HG02610 (cell line): ENCODE measurements at regions not wholly inside any gene's neighbourhood (a gene's known extent, or its start where the extent isn't known, plus 50 kb on each side); places are given as distances from the start of the nearest gene placed in this dataset.
"Not testable (repeated sequence)": the region's sequence is repeated elsewhere in the genome, so short reads cannot be mapped to it uniquely, and the experiment has no call there.

Experiments used
- ATAC-seq: cut with Tn5 transposase; IDR thresholded peaks from one replicate; pipeline ENCODE4 v1.9.1; 2021; ENCODE audit warnings: mild to moderate bottlenecking, moderate library complexity; ENCODE audit not compliant: unreplicated experiment

GRCh38 chr4:123133397-123134050 is 211.1 kb upstream of the NUDT6 start:
- peak; percentile 93 for ATAC-seq

- ATAC-seq: no peak
Observed at GRCh38 chr4:123144616-123145015, 222.2 kb upstream of the NUDT6 start.

- ATAC-seq: no peak
Observed at GRCh38 chr4:123158576-123158975, 236.2 kb upstream of the NUDT6 start.

- no peak for ATAC-seq
Observed at GRCh38 chr4:123159479-123159878, 237.1 kb upstream of the NUDT6 start.

DNA sequence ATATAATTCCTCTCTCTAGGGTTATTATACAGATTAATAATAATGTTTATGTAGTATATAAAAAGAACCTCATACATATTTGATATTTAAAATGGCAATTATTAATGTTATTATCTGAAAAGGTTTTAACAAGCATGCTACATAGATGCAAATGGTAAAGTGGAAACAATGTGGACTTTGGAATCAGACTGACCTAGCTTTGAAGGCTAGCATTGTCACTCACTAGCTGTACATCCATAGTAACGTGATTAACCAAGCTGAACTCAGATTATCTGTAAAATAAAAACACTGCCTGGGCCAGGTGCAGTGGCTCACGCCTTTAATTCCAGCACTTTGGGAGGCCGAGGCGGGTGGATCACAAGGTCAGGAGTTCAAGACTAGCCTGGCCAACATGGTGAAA is 233.7 kb upstream of the SPRY1 start:
- no peak for ATAC-seq

- ATAC-seq: no peak
Observed at GRCh38 chr4:123163501-123163900, 233.1 kb upstream of the SPRY1 start.

GRCh38 chr4:123166023-123166422 is 230.6 kb upstream of the SPRY1 start:
- ATAC-seq: no peak

DNA sequence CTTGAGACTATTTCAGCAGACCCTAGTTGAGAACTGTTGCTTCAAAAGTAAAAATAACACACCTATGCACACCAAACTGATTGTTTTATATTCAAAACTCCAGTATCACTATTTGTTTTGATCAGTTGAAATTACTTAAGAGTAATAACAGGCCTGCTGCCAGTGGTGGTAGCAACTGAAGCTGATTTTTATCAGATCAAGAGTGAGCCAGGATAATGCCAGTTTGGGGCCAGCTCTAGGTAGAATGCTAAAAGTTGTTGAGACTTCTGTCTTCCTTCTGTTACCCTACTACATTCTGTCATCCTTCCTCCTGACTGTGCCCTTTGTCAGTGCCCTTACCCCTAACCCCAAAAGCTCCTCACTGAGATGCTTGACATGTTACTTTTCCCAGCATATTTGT is 228.7 kb upstream of the SPRY1 start:
- no peak for ATAC-seq

DNA sequence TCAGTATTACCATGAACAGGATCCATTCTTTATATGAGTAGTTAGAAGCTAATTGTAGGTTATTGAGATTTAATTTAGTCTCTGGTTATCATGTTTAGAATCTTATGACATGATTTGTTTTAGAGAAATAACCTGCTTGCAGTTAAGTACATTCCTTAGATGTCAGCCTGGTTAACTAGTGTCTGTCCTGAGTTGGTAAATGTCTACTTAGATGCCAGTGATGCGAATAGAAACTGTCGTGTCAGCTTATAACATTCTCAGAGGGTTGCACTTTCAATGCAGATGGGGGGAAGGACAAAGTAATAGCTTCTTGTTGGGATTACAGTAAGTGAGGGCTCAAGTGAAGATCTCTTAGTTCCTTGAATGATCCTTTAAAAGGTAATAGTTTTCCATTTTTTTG is 227.8 kb upstream of the SPRY1 start:
- ATAC-seq: no peak

GRCh38 chr4:123170843-123171242 is 225.8 kb upstream of the SPRY1 start:
- ATAC-seq: no peak

GRCh38 chr4:123176605-123177004 is 220.0 kb upstream of the SPRY1 start:
- no peak for ATAC-seq

DNA sequence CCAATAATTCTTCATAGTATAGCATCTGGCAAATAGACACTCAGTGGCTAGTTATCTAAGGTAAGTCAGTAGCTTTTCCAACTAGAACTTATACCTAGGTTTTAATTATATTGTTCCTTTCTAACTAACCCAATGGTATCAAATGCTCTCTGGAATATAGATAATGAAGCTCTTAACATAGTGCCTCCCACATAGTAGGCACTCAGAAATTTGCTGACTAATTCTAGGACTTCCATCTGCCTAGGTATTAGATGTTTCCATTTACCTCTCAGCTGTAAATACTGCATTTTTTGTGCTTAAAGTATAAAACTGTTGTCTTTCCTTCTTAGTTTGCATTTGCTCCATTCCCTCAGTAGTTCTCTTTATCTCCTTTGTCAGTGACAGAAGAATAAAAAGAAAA is 214.3 kb upstream of the SPRY1 start:
- no peak for ATAC-seq

DNA sequence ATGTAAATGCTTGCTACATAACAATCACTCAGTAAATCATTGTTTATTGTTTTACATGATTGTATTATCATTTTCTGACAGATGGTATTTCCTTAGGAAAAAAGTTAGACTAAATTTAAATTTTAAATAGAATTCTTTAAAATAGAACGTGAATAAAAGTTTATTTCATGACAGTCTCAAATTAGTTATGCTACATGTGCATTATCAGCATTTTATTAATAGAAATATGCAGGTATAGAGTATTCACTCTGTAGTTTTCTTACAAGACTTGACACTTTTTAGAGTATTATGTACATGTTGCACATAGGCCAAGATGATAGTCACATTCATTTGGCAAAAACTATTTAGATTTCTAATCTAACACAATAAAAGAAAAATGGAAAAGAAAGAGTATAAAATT is 213.3 kb upstream of the SPRY1 start:
- no peak for ATAC-seq

DNA sequence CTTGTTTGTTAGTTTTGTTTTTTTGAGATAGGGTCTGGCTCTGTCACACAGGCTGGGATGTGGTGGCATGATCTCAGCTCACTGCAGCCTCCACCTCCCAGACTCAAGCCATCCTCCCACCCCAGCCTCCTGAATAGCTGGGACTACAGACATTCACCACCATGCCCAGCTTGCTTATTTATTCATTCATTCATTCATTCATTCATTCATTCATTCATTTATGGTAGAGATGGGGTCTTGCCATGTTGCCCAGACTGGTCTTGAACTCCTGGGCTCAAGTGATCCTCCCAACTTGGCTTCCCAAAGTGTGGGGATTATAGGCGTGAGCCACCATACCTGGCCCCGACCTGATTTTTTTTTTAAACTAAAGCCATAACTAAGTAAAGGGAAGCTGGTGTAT is 212.8 kb upstream of the SPRY1 start:
- not testable (repeated sequence) for ATAC-seq

GRCh38 chr4:123186731-123187130 is 209.9 kb upstream of the SPRY1 start:
- ATAC-seq: no peak

DNA sequence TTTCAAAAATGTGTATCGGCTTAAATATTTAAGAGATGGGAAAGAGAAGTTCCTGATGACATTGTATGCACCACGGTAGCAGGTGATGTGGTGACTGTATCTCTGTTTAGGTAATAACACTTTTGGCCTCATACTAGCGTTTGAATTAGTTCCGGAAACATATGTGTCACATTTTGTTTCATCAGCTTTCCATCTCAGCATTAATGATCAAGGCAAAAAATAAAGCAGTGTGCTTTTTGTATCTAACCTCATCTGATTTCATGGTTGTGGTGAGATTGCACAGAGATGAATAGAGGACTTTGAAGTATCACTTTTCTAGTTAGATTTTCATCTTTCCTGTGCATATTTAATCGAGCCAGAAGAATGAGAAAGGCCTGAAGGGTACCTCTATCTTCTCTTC is 206.4 kb upstream of the SPRY1 start:
- no peak for ATAC-seq

DNA sequence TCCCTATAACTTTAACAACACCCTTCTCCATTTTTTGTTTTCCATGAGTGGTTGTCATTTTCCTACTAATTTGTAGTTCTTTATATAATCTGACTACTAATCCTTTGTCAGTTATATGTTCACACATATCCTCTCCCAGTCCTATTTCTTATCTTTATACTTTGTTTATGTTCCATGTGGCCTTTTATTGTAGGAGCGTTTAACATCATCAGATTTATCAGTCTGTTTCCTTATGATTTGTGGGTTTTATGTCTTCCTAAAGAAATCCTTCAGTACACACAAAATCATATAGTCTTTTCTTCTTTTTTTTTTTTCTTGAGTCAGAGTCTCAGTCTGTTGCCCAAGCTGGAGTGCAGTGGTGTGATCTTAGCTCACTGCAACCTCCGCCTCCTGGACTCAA is 204.9 kb upstream of the SPRY1 start:
- no peak for ATAC-seq

- no peak for ATAC-seq
Observed at GRCh38 chr4:123193802-123194367, 202.7 kb upstream of the SPRY1 start.

GRCh38 chr4:123198706-123199105 is 197.9 kb upstream of the SPRY1 start:
- ATAC-seq: no peak

GRCh38 chr4:123200051-123200940 is 196.3 kb upstream of the SPRY1 start:
- no peak for ATAC-seq

DNA sequence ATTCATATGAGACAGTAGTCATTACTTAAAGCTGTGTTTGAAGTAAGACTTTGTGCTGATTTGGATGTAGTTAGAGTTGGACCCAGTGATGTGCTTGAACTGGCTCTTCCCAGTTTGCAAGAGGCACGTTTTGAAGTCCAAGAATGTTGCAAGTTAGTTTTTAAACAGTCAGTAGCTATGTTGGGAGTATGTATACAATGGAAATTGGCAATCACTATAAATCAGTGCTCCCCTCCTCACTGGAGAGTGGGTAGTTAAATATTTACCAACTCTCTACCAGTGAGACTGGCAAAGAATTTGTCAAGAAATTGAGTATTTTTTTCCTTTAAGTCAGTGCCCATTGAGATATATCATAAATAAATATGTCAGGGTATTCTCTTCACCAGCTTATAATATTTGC is 191.9 kb upstream of the SPRY1 start:
- ATAC-seq: no peak

GRCh38 chr4:123206016-123206415 is 190.6 kb upstream of the SPRY1 start:
- no peak for ATAC-seq
